Ishikawa (cell line): ENCODE measurements at regions not wholly inside any gene's neighbourhood (a gene's known extent, or its start where the extent isn't known, plus 50 kb on each side); places are given as distances from the start of the nearest gene placed in this dataset.

Experiments used
- CEBPB ChIP-seq: IDR thresholded peaks from 2 replicates; pipeline ENCODE4 v1.6.1; 2012
- CREB1 ChIP-seq: IDR thresholded peaks from 2 replicates; pipeline ENCODE4 v1.6.1; 2012; ENCODE audit warnings: low read depth
- EGR1 ChIP-seq: IDR thresholded peaks from 2 replicates; pipeline ENCODE4 v1.6.1; 2012
- EP300 ChIP-seq: IDR thresholded peaks from 2 replicates; pipeline ENCODE4 v1.6.1; 2012; ENCODE audit warnings: borderline replicate concordance
- FOXM1 ChIP-seq: IDR thresholded peaks from 2 replicates; pipeline ENCODE4 v1.6.1; 2012; ENCODE audit warnings: low read depth, borderline replicate concordance
- MAX ChIP-seq: IDR thresholded peaks from 2 replicates; pipeline ENCODE4 v1.6.1; 2012
- NFIC ChIP-seq: IDR thresholded peaks from 2 replicates; pipeline ENCODE4 v1.6.1; 2012
- RAD21 ChIP-seq: IDR thresholded peaks from 2 replicates; pipeline ENCODE4 v1.6.1; 2012; ENCODE audit warnings: low read depth
- TAF1 ChIP-seq: IDR thresholded peaks from 2 replicates; pipeline ENCODE4 v1.6.1; 2012; ENCODE audit warnings: low read depth, mild to moderate bottlenecking
- TCF12 ChIP-seq: IDR thresholded peaks from 2 replicates; pipeline ENCODE4 v1.6.1; 2012; ENCODE audit warnings: low read depth
- TEAD4 ChIP-seq: IDR thresholded peaks from 2 replicates; pipeline ENCODE4 v1.6.1; 2012
- YY1 ChIP-seq: IDR thresholded peaks from 2 replicates; pipeline ENCODE4 v1.6.1; 2012; ENCODE audit warnings: low read depth
- ZBTB7A ChIP-seq: IDR thresholded peaks from 2 replicates; pipeline ENCODE4 v1.6.1; 2012; ENCODE audit warnings: low read depth
- TF ChIP-seq, protein P1 (sequence below): IDR thresholded peaks from 2 replicates; pipeline ENCODE4 v1.6.1; 2012; ENCODE audit warnings: low read depth, mild to moderate bottlenecking
- TF ChIP-seq, protein P2 (sequence below): IDR thresholded peaks from 2 replicates; pipeline ENCODE4 v1.6.1; 2012

DNA sequence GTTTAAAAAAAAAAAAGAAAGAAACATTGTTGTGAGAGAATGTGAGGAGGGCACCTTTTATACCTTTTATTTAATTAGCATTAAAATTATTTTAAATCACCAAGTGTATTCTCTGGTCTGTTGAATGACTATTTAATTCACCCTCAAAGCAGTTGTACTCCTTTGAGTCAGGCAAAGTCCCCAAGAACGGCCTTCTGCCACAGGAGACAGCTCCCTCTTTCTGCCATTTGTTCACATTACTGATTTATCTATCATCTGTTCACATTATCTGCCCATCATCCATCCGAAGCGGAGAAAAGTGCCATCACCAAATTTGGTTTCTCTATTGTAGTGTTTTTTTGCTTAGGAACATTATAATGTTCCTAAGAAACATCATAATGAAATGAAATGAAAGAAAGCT, 240.7 kb upstream of the DPP10 start:
- TF ChIP-seq EP300 = no peak
- no peak for TF ChIP-seq TCF12
- no peak for TF ChIP-seq EGR1
- TF ChIP-seq, protein P1, sequence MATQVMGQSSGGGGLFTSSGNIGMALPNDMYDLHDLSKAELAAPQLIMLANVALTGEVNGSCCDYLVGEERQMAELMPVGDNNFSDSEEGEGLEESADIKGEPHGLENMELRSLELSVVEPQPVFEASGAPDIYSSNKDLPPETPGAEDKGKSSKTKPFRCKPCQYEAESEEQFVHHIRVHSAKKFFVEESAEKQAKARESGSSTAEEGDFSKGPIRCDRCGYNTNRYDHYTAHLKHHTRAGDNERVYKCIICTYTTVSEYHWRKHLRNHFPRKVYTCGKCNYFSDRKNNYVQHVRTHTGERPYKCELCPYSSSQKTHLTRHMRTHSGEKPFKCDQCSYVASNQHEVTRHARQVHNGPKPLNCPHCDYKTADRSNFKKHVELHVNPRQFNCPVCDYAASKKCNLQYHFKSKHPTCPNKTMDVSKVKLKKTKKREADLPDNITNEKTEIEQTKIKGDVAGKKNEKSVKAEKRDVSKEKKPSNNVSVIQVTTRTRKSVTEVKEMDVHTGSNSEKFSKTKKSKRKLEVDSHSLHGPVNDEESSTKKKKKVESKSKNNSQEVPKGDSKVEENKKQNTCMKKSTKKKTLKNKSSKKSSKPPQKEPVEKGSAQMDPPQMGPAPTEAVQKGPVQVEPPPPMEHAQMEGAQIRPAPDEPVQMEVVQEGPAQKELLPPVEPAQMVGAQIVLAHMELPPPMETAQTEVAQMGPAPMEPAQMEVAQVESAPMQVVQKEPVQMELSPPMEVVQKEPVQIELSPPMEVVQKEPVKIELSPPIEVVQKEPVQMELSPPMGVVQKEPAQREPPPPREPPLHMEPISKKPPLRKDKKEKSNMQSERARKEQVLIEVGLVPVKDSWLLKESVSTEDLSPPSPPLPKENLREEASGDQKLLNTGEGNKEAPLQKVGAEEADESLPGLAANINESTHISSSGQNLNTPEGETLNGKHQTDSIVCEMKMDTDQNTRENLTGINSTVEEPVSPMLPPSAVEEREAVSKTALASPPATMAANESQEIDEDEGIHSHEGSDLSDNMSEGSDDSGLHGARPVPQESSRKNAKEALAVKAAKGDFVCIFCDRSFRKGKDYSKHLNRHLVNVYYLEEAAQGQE = no peak
- no peak for TF ChIP-seq MAX

DNA sequence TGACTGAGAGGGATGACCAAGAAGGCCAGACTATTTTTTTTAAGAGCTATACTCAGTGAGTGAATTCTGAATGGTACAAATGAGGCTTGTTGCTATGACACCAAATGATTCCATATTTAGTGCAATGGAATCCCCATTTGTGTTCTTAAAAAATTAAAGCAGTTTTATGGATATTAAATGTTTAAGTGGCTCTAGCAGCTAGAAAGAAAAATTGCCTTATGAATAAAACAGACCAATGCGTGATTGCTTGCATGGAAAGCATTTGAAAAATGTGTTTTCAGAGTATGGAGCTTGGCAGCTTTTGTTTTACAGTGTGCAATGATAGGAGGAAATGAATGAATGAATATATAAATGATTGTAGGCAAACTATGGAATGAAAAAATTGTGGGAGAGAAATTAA, 238.8 kb upstream of the DPP10 start:
- TF ChIP-seq EGR1 (no peak), YY1 (no peak), EP300 (no peak), CEBPB (no peak), TAF1 (no peak), CREB1 (no peak), NFIC (no peak), TCF12 (no peak), TEAD4 (no peak), MAX (no peak), RAD21 (no peak), FOXM1 (no peak)
- TF ChIP-seq, protein P1 = no peak
- TF ChIP-seq, protein P2, sequence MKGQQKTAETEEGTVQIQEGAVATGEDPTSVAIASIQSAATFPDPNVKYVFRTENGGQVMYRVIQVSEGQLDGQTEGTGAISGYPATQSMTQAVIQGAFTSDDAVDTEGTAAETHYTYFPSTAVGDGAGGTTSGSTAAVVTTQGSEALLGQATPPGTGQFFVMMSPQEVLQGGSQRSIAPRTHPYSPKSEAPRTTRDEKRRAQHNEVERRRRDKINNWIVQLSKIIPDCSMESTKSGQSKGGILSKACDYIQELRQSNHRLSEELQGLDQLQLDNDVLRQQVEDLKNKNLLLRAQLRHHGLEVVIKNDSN = no peak

- TF ChIP-seq, protein P1 = no peak
- TF ChIP-seq CEBPB (no peak), EP300 (no peak), TAF1 (no peak), RAD21 (no peak), MAX (no peak), NFIC (no peak), YY1 (no peak), ZBTB7A (no peak), FOXM1 (no peak), CREB1 (no peak)
- TF ChIP-seq, protein P2 = no peak
Observed at GRCh38 chr2:114213808-114214207, 228.6 kb upstream of the DPP10 start.

- no peak for TF ChIP-seq TEAD4
- no peak for TF ChIP-seq YY1
- TF ChIP-seq CREB1 = no peak
Observed at GRCh38 chr2:114218383-114218782, 224.1 kb upstream of the DPP10 start.

DNA sequence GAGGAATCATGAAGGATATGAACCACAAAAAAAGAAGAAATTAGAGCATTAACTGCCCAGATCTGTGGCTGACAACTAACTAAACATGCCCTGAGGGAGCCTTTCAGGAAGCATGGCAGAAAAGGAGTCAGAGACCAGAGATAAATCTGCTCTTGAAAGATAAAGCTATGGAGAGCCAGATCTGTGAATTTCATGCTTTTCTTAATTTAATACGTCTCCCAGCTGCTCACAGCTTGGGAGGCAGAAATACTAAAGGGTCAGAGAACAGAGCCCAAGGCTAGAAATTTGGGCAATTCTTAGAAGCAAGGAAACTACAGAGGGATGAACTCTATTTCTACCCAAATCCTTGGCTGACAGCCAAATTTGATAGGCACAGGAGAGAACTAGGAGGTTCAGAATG, 223.0 kb upstream of the DPP10 start:
- TF ChIP-seq FOXM1 = no peak
- TF ChIP-seq TEAD4 = no peak
- no peak for TF ChIP-seq YY1
- no peak for TF ChIP-seq ZBTB7A
- TF ChIP-seq RAD21 = no peak
- TF ChIP-seq, protein P2 = no peak
- no peak for TF ChIP-seq CREB1
- TF ChIP-seq MAX = no peak
- TF ChIP-seq, protein P1 = no peak
- TF ChIP-seq EGR1 = no peak
- no peak for TF ChIP-seq CEBPB
- TF ChIP-seq NFIC = no peak
- no peak for TF ChIP-seq TAF1
- no peak for TF ChIP-seq TCF12
- TF ChIP-seq EP300 = no peak
